ENCODE measurements at regions not wholly inside any gene's neighbourhood (a gene's known extent, or its start where the extent isn't known, plus 50 kb on each side); places are given as distances from the start of the nearest gene placed in this dataset.
A peak's percentile ranks its signal among the peaks of the same experiment; 100 is the strongest.
"Not testable (repeated sequence)": the region's sequence is repeated elsewhere in the genome, so short reads cannot be mapped to it uniquely, and the experiment has no call there.

- Mint-ChIP-seq H3K4me3 (no peak overlapping the region), H3K27ac (no peak overlapping the region), H3K9me3 (no peaks in the 10 kb centered on the region), H3K27me3 (peaks cover 11% of the 10 kb centered on the region), H3K4me1 (no peaks in the 10 kb centered on the region)
- DNase-seq (no peak), ATAC-seq (no peak)
These were observed 51.2 kb upstream of the SGCE start for GRCh38 chr7:94706996-94707740.

- Mint-ChIP-seq H3K9me3 (no peaks in the 10 kb centered on the region), H3K27me3 (no peaks in the 10 kb centered on the region), H3K4me3 (no peak overlapping the region)
These were observed 54.3 kb upstream of the SGCE start for GRCh38 chr7:94710256-94710655.

GRCh38 chr7:94722360-94722759 lies 66.4 kb upstream of the SGCE start:
- not testable (repeated sequence) for H3K27me3 Mint-ChIP-seq, H3K27ac Mint-ChIP-seq, H3K9me3 Mint-ChIP-seq, H3K4me1 Mint-ChIP-seq, DNase-seq, ATAC-seq, H3K4me3 Mint-ChIP-seq

More at GRCh38 chr7:94710256-94710655, 54.3 kb upstream of the SGCE start:
- H3K4me1 Mint-ChIP-seq, result no peaks in the 10 kb centered on the region
- no peak for DNase-seq
- H3K27ac Mint-ChIP-seq, result no peak overlapping the region
- ATAC-seq, result no peak

DNA sequence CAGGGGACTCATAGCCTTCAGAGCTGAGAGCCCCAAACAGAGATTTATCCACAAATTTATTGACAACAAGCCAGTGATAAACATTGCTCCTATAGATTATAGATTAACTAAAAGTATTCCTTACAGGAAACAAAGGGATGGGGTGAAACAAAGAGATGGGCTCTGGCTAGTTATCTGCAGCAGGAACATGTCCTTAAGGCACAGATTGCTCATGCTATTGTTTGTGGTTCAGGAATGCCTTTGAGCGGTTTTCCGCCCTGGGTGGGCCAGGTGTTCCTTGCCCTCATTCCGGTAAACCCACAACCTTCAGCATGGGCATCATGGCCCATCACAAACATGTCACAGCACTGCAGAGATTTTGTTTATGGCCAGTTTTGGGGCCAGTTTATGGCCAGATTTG lies 73.0 kb upstream of the SGCE start:
- Mint-ChIP-seq H3K27me3 (peaks cover 16% of the 10 kb centered on the region), H3K9me3 (peaks cover 4 to 12% of the 10 kb centered on the region in 2 donors)
- not testable (repeated sequence) for ATAC-seq, H3K4me1 Mint-ChIP-seq, DNase-seq, H3K27ac Mint-ChIP-seq, H3K4me3 Mint-ChIP-seq

DNA sequence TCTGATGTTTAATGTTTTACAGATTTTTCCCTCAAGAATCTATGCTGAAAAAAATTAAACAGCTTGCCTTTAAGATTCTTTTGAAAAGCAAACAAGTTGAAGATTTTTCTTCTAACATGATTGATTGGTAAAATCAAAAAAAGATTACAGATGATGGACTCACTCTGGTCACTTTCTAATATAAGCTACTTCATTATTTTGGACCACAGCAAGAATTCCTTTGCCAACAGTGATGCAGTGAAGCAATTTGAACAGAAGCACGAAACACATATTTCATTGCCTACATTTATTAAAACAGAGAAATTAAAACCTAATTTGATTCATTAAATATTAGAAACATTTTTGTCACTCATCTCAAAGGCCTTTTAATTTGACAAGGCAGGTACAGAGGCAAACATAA lies 82.1 kb upstream of the SGCE start:
- H3K4me1 Mint-ChIP-seq, result no peaks in the 10 kb centered on the region
- no peak for DNase-seq
- no peaks in the 10 kb centered on the region for H3K27me3 Mint-ChIP-seq
- no peak overlapping the region for H3K4me3 Mint-ChIP-seq
- no peak for ATAC-seq
- no peak overlapping the region for H3K27ac Mint-ChIP-seq
- no peaks in the 10 kb centered on the region for H3K9me3 Mint-ChIP-seq

DNA sequence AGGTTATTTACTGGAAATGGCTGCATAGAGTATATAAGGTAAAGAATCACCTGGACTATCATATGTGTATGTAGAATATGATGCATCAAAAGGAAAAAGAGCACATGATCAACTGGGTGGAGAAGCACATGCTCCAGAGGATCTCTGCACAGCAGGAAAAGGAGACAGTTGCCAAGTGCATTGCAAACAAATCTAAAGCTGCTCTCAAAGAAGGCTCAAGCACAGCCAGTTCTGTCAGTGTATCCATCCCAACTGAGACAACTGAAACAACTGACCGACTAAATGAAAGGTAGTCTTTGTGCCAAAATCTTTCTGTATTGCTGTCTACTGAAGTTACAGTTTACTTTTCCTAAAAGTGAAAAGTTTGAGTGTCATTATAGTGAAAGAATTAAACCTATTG lies 83.2 kb upstream of the SGCE start:
- Mint-ChIP-seq H3K4me1 (no peaks in the 10 kb centered on the region), H3K27ac (no peak overlapping the region), H3K27me3 (no peaks in the 10 kb centered on the region), H3K4me3 (no peak overlapping the region), H3K9me3 (no peaks in the 10 kb centered on the region)
- DNase-seq, result no peak
- no peak for ATAC-seq

DNA sequence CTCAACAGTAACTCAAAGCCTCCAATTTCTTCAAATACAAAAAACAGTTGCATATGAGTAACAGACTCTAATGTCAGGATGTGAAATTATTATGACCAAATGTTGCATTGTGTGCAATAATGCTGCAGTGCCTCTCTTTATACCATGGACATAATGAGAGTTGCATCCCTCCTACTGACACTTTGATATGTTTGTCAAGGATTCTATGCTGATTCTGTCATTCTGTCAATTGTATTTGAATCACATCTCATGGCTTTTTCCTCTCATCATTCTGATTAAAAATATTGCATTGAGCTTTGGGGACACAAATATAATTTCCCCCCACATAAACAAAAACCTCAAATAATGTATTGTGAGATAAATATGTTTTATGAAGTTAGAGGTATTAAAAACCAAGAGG lies 84.6 kb upstream of the SGCE start:
- Mint-ChIP-seq H3K27ac (no peak overlapping the region), H3K9me3 (no peaks in the 10 kb centered on the region), H3K27me3 (no peaks in the 10 kb centered on the region), H3K4me1 (no peaks in the 10 kb centered on the region), H3K4me3 (no peak overlapping the region)
- DNase-seq (no peak), ATAC-seq (no peak)

DNA sequence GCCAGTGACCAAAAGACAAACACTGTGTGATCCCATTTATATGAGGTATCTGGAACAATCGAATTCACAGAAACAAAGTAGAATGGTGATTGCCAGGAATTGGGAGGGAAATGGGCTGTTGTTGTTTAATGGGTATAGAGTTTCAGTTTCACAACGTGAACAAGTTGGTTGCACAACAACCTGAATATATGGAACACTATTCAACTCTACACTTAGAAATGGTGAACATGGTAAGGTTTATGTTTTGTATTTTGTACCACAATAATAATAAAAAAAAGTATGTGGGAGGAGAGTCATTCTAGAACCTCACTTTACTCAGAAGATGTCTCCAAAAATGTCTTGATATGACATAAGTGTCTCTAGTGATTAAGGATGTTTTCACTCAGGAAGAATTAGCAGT lies 85.2 kb upstream of the SGCE start:
- DNase-seq (no peak), ATAC-seq (no peak)
- H3K4me1 Mint-ChIP-seq, result no peaks in the 10 kb centered on the region
- H3K27ac Mint-ChIP-seq, result no peak overlapping the region
- H3K4me3 Mint-ChIP-seq, result no peak overlapping the region
- H3K9me3 Mint-ChIP-seq, result no peaks in the 10 kb centered on the region
- H3K27me3 Mint-ChIP-seq, result no peaks in the 10 kb centered on the region

- peak overlapping the region in 1 of 2 donors; percentile 21 for H3K27ac Mint-ChIP-seq
- DNase-seq, result no peak
- H3K4me3 Mint-ChIP-seq, result no peak overlapping the region
- H3K4me1 Mint-ChIP-seq, result no peaks in the 10 kb centered on the region
- H3K27me3 Mint-ChIP-seq, result no peaks in the 10 kb centered on the region
- ATAC-seq, result no peak
- H3K9me3 Mint-ChIP-seq, result peaks cover 8 to 10% of the 10 kb centered on the region in 2 donors
These were observed 92.4 kb upstream of the SGCE start for GRCh38 chr7:94748376-94748775.

GRCh38 chr7:94760446-94761100 lies 104.6 kb upstream of the SGCE start:
- no peaks in the 10 kb centered on the region for H3K4me1 Mint-ChIP-seq
- peaks cover 8% of the 10 kb centered on the region for H3K27me3 Mint-ChIP-seq
- peaks cover 13 to 28% of the 10 kb centered on the region in 2 donors for H3K9me3 Mint-ChIP-seq
- ATAC-seq (no peak), DNase-seq (no peak)
- no peak overlapping the region for H3K4me3 Mint-ChIP-seq
- no peak overlapping the region for H3K27ac Mint-ChIP-seq

- Mint-ChIP-seq H3K27ac (no peak overlapping the region), H3K9me3 (peaks cover 7 to 19% of the 10 kb centered on the region in 2 donors), H3K4me1 (no peaks in the 10 kb centered on the region), H3K4me3 (no peak overlapping the region), H3K27me3 (peaks cover 2% of the 10 kb centered on the region)
- ATAC-seq, result no peak
- no peak for DNase-seq
These were observed 105.5 kb upstream of the SGCE start for GRCh38 chr7:94761451-94761850.

- no peak for DNase-seq
- H3K4me1 Mint-ChIP-seq, result no peaks in the 10 kb centered on the region
- peaks cover 9% of the 10 kb centered on the region for H3K27me3 Mint-ChIP-seq
- no peak overlapping the region for H3K27ac Mint-ChIP-seq
- peaks cover 0 to 7% of the 10 kb centered on the region in 2 donors for H3K9me3 Mint-ChIP-seq
- no peak for ATAC-seq
- H3K4me3 Mint-ChIP-seq, result no peak overlapping the region
These were observed 107.3 kb upstream of the SGCE start for GRCh38 chr7:94763268-94763667.

DNA sequence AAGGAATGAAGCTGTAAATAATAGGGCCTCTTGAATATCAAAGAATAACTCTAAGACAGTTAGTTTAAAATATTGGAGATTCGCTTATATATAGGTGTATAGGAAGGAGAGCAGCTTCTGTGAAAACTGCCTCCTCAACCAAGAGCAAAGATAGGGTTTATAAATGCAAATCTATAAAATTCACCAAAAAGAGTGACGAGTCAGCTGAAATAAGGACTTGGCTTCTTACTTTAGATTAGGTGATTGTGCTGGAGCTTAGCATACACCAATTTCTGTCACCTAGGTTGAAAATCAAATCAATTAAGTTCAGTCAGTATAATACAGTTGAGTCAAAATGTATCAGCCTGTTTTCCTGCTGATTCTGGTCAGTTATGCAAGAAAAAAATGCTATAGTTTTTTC lies 113.8 kb upstream of the SGCE start:
- Mint-ChIP-seq H3K9me3 (no peaks in the 10 kb centered on the region), H3K4me3 (no peak overlapping the region), H3K4me1 (no peaks in the 10 kb centered on the region), H3K27ac (no peak overlapping the region), H3K27me3 (peaks cover 9% of the 10 kb centered on the region)
- ATAC-seq (no peak), DNase-seq (no peak)

DNA sequence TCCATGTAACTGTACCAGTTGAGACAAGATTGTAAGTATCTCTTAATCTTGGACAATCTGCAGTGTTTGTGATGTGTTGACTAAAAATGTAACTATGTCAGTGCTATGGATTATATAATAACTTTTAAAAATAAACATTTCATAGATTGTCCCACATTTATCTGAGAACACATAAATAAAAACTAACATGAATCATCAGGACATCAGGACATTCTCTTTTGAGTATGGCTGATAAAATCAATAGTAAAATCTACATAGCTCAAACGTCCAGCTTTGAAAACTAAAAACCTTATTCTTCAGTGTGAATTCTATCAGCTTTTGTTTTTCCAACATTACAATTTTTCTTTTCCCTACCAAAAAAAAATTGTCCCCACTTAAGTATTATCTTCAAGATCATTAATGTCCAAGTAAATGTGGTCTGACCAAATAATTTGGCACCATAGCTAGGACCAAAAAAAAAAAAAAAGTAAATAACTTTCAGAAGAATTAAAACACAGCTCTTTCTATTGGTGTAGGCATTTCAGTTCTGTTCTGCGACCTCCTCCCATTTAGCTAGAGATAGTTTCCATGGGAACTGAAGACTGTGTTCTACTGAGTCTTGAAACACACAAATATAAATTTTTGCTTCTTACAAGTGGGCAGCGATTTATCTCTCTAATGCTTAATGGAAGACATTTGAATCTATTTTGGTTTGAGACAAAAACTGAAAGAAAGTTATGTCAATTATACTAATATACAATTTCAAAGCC lies 123.0 kb upstream of the SGCE start:
- Mint-ChIP-seq H3K27me3 (no peaks in the 10 kb centered on the region), H3K4me3 (no peak overlapping the region), H3K27ac (no peak overlapping the region), H3K4me1 (no peaks in the 10 kb centered on the region), H3K9me3 (peaks cover 0 to 4% of the 10 kb centered on the region in 2 donors)
- ATAC-seq (no peak), DNase-seq (no peak)

DNA sequence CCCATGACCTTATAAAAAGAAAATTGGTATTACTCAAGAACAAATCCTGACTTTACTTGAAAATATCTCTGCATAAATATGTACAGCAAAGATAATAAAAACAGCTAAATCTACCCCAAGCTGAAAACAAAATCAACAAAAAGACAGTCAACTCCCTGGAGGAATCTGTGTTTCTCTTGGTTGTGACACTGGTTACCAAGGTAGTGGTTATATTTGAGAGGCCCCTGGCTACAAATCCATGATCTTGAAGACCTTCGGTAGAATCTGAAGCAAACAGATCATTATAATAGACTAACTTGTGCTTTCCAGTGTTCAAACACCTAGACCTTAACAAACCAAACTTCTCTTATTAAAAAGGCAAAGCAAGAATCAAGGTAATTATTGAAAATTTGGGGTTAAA lies 123.9 kb upstream of the SGCE start:
- H3K4me1 Mint-ChIP-seq, result no peaks in the 10 kb centered on the region
- DNase-seq (no peak), ATAC-seq (no peak)
- no peak overlapping the region for H3K27ac Mint-ChIP-seq
- peaks cover 3 to 9% of the 10 kb centered on the region in 2 donors for H3K9me3 Mint-ChIP-seq
- no peaks in the 10 kb centered on the region for H3K27me3 Mint-ChIP-seq
- no peak overlapping the region for H3K4me3 Mint-ChIP-seq

DNA sequence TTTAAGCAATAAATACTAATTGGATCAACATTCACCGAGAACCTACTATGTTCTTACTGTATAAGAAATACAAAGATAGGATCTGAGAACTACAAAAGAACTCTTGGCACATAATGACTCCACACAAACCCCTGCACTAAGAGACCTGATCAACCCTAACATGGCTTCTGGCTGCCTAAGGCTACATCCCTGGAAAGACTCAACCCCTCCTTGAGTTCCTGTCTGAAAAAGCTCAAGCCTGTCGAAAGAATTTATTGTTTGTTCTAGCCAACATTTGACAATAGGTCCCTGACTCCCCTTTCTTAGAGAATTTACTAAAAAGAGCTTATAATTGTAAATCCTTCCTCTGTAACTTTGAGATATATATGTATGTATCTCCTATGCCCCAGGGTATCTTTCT lies 125.3 kb upstream of the SGCE start:
- H3K4me3 Mint-ChIP-seq, result no peak overlapping the region
- ATAC-seq (no peak), DNase-seq (no peak)
- no peak overlapping the region for H3K27ac Mint-ChIP-seq
- H3K4me1 Mint-ChIP-seq, result no peaks in the 10 kb centered on the region
- peaks cover 12 to 15% of the 10 kb centered on the region in 2 donors for H3K9me3 Mint-ChIP-seq
- no peaks in the 10 kb centered on the region for H3K27me3 Mint-ChIP-seq

Data from stimulated activated naive CD8-positive, alpha-beta T cell treated with anti-CD3 and anti-CD28 coated beads, Interleukin-15, amount 100 ng/mL, for 72 hours (primary cell).